ENCODE measurements at regions not wholly inside any gene's neighbourhood (a gene's known extent, or its start where the extent isn't known, plus 50 kb on each side); places are given as distances from the start of the nearest gene placed in this dataset.

DNA sequence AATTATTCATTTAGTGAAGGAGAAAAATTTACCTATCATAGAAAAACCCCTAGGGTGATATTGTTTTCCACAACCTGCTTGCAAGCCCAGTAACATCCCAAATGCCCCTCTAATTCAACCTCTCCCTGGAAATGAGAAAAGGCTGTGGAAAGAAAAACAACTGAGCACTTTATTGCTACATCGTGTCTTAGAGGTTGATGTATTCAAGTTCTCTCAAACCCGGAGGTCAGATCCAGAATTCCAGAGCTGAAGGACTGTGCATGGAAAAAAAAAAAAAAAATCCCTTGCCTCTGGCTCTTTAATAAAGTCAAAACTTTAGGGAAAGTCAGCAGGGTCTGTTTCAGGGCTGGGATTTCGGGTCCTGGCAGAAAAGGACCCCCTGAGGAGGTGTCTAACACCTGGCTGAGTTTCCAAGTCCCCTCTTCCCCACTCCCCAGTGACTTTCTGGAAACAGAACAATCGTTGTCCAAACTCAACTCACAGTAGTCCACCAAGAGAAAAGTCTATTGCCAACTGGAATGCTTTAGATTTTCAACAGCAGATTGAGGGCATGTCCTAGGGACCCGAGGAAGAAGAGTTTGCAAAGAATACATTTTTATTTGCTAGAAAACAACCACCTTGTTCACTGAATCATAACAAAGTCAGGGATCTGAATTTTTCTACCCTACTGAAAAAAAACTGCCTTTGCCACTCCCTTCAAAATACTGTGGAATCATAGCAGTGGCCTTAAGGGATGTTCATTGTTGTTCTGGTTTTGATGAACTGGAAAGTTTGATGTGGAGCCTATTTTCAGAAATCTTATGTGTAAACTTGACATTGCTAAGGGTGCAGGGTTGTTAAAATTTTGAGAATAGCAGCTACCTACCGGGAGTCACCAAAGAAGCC lies 207.5 kb upstream of the ADAMTS9 start:
- ChIA-PET SMC1A (ENCODE audit: uncharacterized antibody, unreplicated experiment) (no interaction called here), RAD21 (ENCODE audit: unreplicated experiment) (no interaction called here), CTCF (no interaction called here), POLR2A (no interaction called here)
- Histone ChIP-seq H3K4me1 (ENCODE audit: control insufficient read depth, insufficient read depth, low read length) (no peaks in the 10 kb centered on the region), H3K36me3 (ENCODE audit: control insufficient read depth in 2 of 2, insufficient read depth in 2 of 2, low read length in 1 of 2) (no peaks in the 10 kb centered on the region), H3K27me3 (replicated peaks in 1 of 2; ENCODE audit: control insufficient read depth in 2 of 2, insufficient read depth in 2 of 2, low read length in 1 of 2) (no peaks in the 10 kb centered on the region), H3K79me2 (ENCODE audit: control insufficient read depth, insufficient read depth, low read length) (no peaks in the 10 kb centered on the region), H3K4me2 (ENCODE audit: control insufficient read depth, insufficient read depth) (no peak overlapping the region), H3K9ac (ENCODE audit: control insufficient read depth, insufficient read depth, low read length) (no peak overlapping the region), H2AFZ (ENCODE audit: control insufficient read depth, low read depth, low read length) (no peak overlapping the region), H3K9me3 (replicated peaks; ENCODE audit: control insufficient read depth, insufficient read depth, low read length) (no peaks in the 10 kb centered on the region), H3K4me3 (no peak overlapping the region), H4K20me1 (ENCODE audit: control insufficient read depth, insufficient read depth) (no peaks in the 10 kb centered on the region), H3K27ac (ENCODE audit: control insufficient read depth, insufficient read depth) (no peak overlapping the region)
- DNase-seq (ENCODE audit: low read depth, low spot score): no peak
- no peak for TF ChIP-seq GATAD2B (conservative IDR thresholded peaks at IDR 0.05; ENCODE audit: low read depth)
- no peak for TF ChIP-seq CBX3 (IDR thresholded peaks at IDR 0.05; ENCODE audit: borderline replicate concordance, low read depth)
- no peak for TF ChIP-seq HDAC2 (IDR thresholded peaks at IDR 0.05)
- TF ChIP-seq IRF3 (IDR thresholded peaks at IDR 0.05): no peak
- no peak for TF ChIP-seq BHLHE40 (IDR thresholded peaks at IDR 0.05; ENCODE audit: borderline replicate concordance in 1 of 2, low read depth in 2 of 2, low read length in 1 of 2)
- TF ChIP-seq SIN3A (IDR thresholded peaks at IDR 0.05; ENCODE audit: low read depth, low read length): no peak
- TF ChIP-seq SMARCA5 (IDR thresholded peaks at IDR 0.05): no peak
- TF ChIP-seq, protein P1, sequence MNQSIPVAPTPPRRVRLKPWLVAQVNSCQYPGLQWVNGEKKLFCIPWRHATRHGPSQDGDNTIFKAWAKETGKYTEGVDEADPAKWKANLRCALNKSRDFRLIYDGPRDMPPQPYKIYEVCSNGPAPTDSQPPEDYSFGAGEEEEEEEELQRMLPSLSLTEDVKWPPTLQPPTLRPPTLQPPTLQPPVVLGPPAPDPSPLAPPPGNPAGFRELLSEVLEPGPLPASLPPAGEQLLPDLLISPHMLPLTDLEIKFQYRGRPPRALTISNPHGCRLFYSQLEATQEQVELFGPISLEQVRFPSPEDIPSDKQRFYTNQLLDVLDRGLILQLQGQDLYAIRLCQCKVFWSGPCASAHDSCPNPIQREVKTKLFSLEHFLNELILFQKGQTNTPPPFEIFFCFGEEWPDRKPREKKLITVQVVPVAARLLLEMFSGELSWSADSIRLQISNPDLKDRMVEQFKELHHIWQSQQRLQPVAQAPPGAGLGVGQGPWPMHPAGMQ (IDR thresholded peaks at IDR 0.05; ENCODE audit: borderline replicate concordance): no peak
- no peak for TF ChIP-seq ETV6 (conservative IDR thresholded peaks at IDR 0.05 in 1 of 2, IDR thresholded peaks at IDR 0.05 in 1 of 2; ENCODE audit: borderline replicate concordance in 1 of 2, low read depth in 1 of 2)
- TF ChIP-seq BRCA1 (IDR thresholded peaks at IDR 0.05; ENCODE audit: low read depth, low read length): no peak
- no peak for TF ChIP-seq ZNF622 (IDR thresholded peaks at IDR 0.05)
- TF ChIP-seq PML (IDR thresholded peaks at IDR 0.05; ENCODE audit: low read length): no peak
- no peak for TF ChIP-seq HCFC1 (IDR thresholded peaks at IDR 0.05; ENCODE audit: low read length)
- no peak for TF ChIP-seq ZBTB4 (CRISPR knock-in tag; IDR thresholded peaks at IDR 0.05)
- WGBS (ENCODE audit: insufficient coverage, insufficient replicate concordance, low lambda C conversion rate, missing lambda C conversion rate): 25% methylated on average over 6 of the region's 6 CpGs
- BruUV-seq (replicated peaks): no TSS peak
- in situ Hi-C loops (cut with MboI) (no loop called here), intact Hi-C loops (cut with micrococcal nuclease; ENCODE audit: unreplicated experiment) (no loop called here)
- no peak for ATAC-seq
- no peak for FAIRE-seq

All from GM12878 (cell line).